Ovary (tissue), 7 donors: ENCODE measurements at regions not wholly inside any gene's neighbourhood (a gene's known extent, or its start where the extent isn't known, plus 50 kb on each side); places are given as distances from the start of the nearest gene placed in this dataset.

Experiments
- DNase-seq, 5 donors: peaks; one replicate each; pipeline ENCODE4 v3.0.0-alpha.2; 2019 to 2020
- H3K27ac ChIP-seq, 2 donors: fragments of 200-600 bp; one replicate each; pipeline versions ENCODE4 v1.5.1 to v1.8.0; 2019 to 2022
- H3K27me3 ChIP-seq: fragments of 200-600 bp; one replicate; pipeline ENCODE4 v1.8.0; 2022
- H3K36me3 ChIP-seq: fragments of 200-600 bp; sonication (generic); one replicate; pipeline ENCODE4 v1.5.1; 2019
- H3K4me1 ChIP-seq: one replicate; pipeline ENCODE4 v1.8.1; 2013; ENCODE audit warnings: mild to moderate bottlenecking, moderate library complexity; ENCODE audit not compliant: insufficient read depth
- H3K4me3 ChIP-seq: fragments of 200-600 bp; sonication (generic); one replicate; pipeline ENCODE4 v1.5.1; 2017
- H3K9me3 ChIP-seq, 2 donors: fragments of 200-600 bp in 1 of 2; sonication (generic) in 1 of 2; one replicate each; pipeline versions ENCODE4 v1.5.1 to v1.8.1; 2013 to 2019; ENCODE audit warnings: mild to moderate bottlenecking in 1 of 2, moderate library complexity in 1 of 2
- EP300 ChIP-seq: sonication (generic); formaldehyde crosslinking; IDR thresholded peaks from one replicate; pipeline ENCODE4 v1.6.1; 2017; ENCODE audit warnings: antibody characterized with exemption
- POLR2A ChIP-seq: fragments of 450-650 bp; IDR thresholded peaks from one replicate; pipeline ENCODE4 v1.6.1; 2017; ENCODE audit warnings: antibody characterized with exemption, mild to moderate bottlenecking, moderate library complexity
- WGBS, 3 donors: extraction: QIAGEN DNeasy Blood & Tissue Kit in 1 of 3; methylation state at CpG; one replicate each; pipeline versions ENCODE4 v1.1.5 to v1.1.7; 2013 to 2017; 5-methylcytosine and 5-hydroxymethylcytosine counted together
- intact Hi-C, 4 donors: fragments of 100-400 bp; cut with DNase I; formaldehyde crosslinking; loops; one replicate each; pipeline versions ENCODE4 v1.11.0 to v1.15.1; 2022 to 2023
- TF ChIP-seq, protein P1 (sequence below), 3 donors: fragments of 450-650 bp in 2 of 3; fragments of 200-600 bp in 1 of 3; IDR thresholded peaks; one replicate each; pipeline versions ENCODE4 v1.5.1 to v1.8.0; 2016 to 2022; ENCODE audit warnings: antibody characterized with exemption in 3 of 3, mild to moderate bottlenecking in 1 of 3
- donor health status: DM: no; HTN: no; CAD: no; lungs with moderate emphysema.
- donor health status: DM: no; HTN: no; CAD: no.
- donor health status: Bipolar disorder and iron deficiency.
- donor health status: DM: no; HTN: no; CAD: no.
- donor health status: DM: yes; HTN: yes; CAD: no.

DNA sequence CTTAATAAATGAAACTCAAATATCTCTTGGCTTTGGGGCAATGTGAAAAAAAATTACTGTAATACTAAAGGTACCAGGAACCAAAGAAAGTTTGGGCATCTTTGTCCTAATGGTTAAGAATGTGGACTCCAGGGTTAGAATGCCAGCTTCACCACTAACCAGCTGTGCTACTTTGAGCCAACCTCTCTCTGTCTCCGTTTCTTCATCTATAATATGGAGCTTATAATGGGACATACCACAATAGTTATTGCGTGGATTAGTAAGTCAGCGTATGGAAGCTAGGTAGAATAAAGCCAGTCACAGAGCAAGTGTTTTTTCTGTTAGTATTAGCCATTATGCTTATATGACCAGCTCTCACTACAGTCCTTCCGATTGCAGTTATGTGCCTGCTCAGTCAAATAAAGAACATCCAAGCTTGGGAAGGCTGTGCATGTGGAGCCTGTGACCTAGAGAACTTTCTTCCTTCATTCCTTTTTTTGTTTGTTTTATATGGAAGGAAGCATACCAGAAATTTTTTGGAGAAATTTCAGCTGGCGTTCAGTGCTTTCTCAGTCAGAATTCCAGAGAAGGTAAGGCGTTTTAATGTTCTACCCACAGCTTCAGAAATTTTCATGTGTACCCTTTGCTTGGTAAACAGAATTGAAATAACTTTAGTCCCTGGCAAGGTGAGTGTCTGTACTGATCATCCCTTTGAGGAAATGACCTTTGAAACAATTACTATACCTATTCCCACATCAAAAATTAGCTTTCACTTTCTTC, 114.0 kb upstream of the RND3 start:
- DNase-seq: no peak
- Histone ChIP-seq H3K27me3 (no peaks in the 10 kb centered on the region), H3K27ac (no peak overlapping the region), H3K36me3 (no peaks in the 10 kb centered on the region), H3K9me3 (no peaks in the 10 kb centered on the region), H3K4me3 (no peak overlapping the region), H3K4me1 (no peaks in the 10 kb centered on the region)
- no peak for TF ChIP-seq POLR2A
- intact Hi-C loops: no loop called here
- WGBS, 3 donors: 26 to 37% (median 31%) methylated on average over 6 of the region's 6 CpGs

- Histone ChIP-seq H3K9me3 (no peaks in the 10 kb centered on the region), H3K36me3 (no peaks in the 10 kb centered on the region), H3K27me3 (no peaks in the 10 kb centered on the region), H3K4me1 (no peaks in the 10 kb centered on the region), H3K4me3 (no peak overlapping the region), H3K27ac (no peak overlapping the region)
- TF ChIP-seq, protein P1, sequence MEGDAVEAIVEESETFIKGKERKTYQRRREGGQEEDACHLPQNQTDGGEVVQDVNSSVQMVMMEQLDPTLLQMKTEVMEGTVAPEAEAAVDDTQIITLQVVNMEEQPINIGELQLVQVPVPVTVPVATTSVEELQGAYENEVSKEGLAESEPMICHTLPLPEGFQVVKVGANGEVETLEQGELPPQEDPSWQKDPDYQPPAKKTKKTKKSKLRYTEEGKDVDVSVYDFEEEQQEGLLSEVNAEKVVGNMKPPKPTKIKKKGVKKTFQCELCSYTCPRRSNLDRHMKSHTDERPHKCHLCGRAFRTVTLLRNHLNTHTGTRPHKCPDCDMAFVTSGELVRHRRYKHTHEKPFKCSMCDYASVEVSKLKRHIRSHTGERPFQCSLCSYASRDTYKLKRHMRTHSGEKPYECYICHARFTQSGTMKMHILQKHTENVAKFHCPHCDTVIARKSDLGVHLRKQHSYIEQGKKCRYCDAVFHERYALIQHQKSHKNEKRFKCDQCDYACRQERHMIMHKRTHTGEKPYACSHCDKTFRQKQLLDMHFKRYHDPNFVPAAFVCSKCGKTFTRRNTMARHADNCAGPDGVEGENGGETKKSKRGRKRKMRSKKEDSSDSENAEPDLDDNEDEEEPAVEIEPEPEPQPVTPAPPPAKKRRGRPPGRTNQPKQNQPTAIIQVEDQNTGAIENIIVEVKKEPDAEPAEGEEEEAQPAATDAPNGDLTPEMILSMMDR (IDR thresholded peaks at IDR 0.05): no peak
- no peak for TF ChIP-seq EP300
- no peak for TF ChIP-seq POLR2A
- no peak for DNase-seq
- intact Hi-C loops: no loop called here
Observed at GRCh38 chr2:150599889-150600288, 112.4 kb upstream of the RND3 start.

- Histone ChIP-seq H3K27ac (no peak overlapping the region), H3K4me1 (no peaks in the 10 kb centered on the region), H3K36me3 (no peaks in the 10 kb centered on the region), H3K9me3 (no peaks in the 10 kb centered on the region), H3K27me3 (no peaks in the 10 kb centered on the region), H3K4me3 (no peak overlapping the region)
- intact Hi-C loops: no loop called here
- TF ChIP-seq EP300 (no peak), POLR2A (no peak)
- TF ChIP-seq, protein P1 (IDR thresholded peaks at IDR 0.05): no peak
- 43 to 84% (median 63%) methylated on average over 2 of the region's 2 CpGs for WGBS, 3 donors
- DNase-seq: no peak
Observed at GRCh38 chr2:150598383-150598782, 110.9 kb upstream of the RND3 start.

DNA sequence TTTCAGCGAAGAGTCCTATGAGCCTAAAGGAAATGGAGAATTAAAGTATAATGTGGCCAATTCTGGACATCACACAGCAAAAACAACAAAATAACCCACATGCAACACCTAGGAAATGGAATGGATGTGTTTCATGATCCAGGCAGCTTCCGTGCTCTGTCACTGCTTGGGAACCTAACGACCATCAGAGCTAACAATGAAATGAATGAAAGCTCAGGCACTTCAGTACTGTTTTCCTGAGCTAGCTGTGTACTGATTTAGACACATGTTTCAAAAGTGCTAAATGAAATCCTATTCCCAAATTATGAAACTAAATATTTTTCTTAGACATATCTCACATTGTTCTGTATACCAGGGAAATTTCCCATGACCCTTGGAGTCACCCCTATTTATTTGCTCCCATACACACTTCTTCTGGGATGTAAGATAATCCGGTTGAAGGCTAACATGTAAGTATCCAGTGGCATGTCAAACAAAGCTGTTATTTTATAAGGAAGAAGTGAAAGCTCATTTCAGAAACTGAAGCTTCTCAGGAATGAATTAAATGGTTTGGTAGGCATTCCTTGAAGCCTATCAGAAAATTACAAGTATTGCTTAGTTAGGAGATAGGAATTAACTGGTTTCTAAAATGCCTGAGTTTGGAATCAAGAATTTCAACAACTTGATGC, 108.5 kb upstream of the RND3 start:
- no peak for DNase-seq
- Histone ChIP-seq H3K4me3 (no peak overlapping the region), H3K36me3 (no peaks in the 10 kb centered on the region), H3K4me1 (no peaks in the 10 kb centered on the region), H3K27me3 (no peaks in the 10 kb centered on the region), H3K27ac (no peak overlapping the region), H3K9me3 (no peaks in the 10 kb centered on the region)
- intact Hi-C loops: no loop called here
- 47 to 55% (median 52%) methylated on average over 4 of the region's 4 CpGs for WGBS, 3 donors
- TF ChIP-seq POLR2A: no peak
- TF ChIP-seq, protein P1 (IDR thresholded peaks at IDR 0.05): no peak
- no peak for TF ChIP-seq EP300

- no peaks in the 10 kb centered on the region for H3K27me3 ChIP-seq
- no peak overlapping the region for H3K4me3 ChIP-seq
- TF ChIP-seq POLR2A (no peak), EP300 (no peak)
- TF ChIP-seq, protein P1 (IDR thresholded peaks at IDR 0.05): no peak
- intact Hi-C loops: no loop called here
- no peaks in the 10 kb centered on the region for H3K9me3 ChIP-seq
- H3K4me1 ChIP-seq: no peaks in the 10 kb centered on the region
- 96 to 98% (median 96%) methylated on average over 5 of the region's 5 CpGs for WGBS, 3 donors
- no peak for DNase-seq
- H3K27ac ChIP-seq: no peak overlapping the region
- H3K36me3 ChIP-seq: no peaks in the 10 kb centered on the region
Observed at GRCh38 chr2:150594299-150594698, 106.8 kb upstream of the RND3 start.
